ENCODE measurements at regions not wholly inside any gene's neighbourhood (a gene's known extent, or its start where the extent isn't known, plus 50 kb on each side); places are given as distances from the start of the nearest gene placed in this dataset.

GRCh38 chr10:131512852-131513251 is 201.3 kb upstream of the TCERG1L start:
- no peak for DNase-seq (ENCODE audit: low spot score in 2 of 2)
- no peak overlapping the region for H3K4me3 ChIP-seq (ENCODE audit: low read depth, poor library complexity, severe bottlenecking)
- no peak for TF ChIP-seq CTCF (IDR thresholded peaks at IDR 0.05)
- intact Hi-C loops (cut with DNase I; ENCODE audit: low total_unique reads), result no loop called here
- WGBS, 2 donors, result 88 to 92% methylated on average over 7 of the region's 7 CpGs

GRCh38 chr10:131513445-131513844 is 201.9 kb upstream of the TCERG1L start:
- no peak overlapping the region for H3K4me3 ChIP-seq (ENCODE audit: low read depth, poor library complexity, severe bottlenecking)
- no peak for DNase-seq (ENCODE audit: low spot score in 2 of 2)
- no peak for TF ChIP-seq CTCF (IDR thresholded peaks at IDR 0.05)
- TF ChIP-seq POLR2A (IDR thresholded peaks at IDR 0.05), result no peak
- 63 to 69% methylated on average over 4 of the region's 4 CpGs for WGBS, 2 donors
- intact Hi-C loops (cut with DNase I; ENCODE audit: low total_unique reads), result no loop called here

- 59 to 64% methylated on average over 8 of the region's 8 CpGs for WGBS, 2 donors
- DNase-seq (ENCODE audit: low spot score in 2 of 2), result no peak
- no peak overlapping the region for H3K4me3 ChIP-seq (ENCODE audit: low read depth, poor library complexity, severe bottlenecking)
- TF ChIP-seq CTCF (IDR thresholded peaks at IDR 0.05), result no peak
- TF ChIP-seq POLR2A (IDR thresholded peaks at IDR 0.05), result no peak
- intact Hi-C loops (cut with DNase I; ENCODE audit: low total_unique reads), result no loop called here
Measured at GRCh38 chr10:131513901-131514300, 202.4 kb upstream of the TCERG1L start.

GRCh38 chr10:131514454-131514853 is 202.9 kb upstream of the TCERG1L start:
- intact Hi-C loops (cut with DNase I; ENCODE audit: low total_unique reads), result no loop called here

GRCh38 chr10:131516285-131516684 is 204.8 kb upstream of the TCERG1L start:
- no peak overlapping the region for H3K4me3 ChIP-seq (ENCODE audit: low read depth, poor library complexity, severe bottlenecking)
- no peak for TF ChIP-seq CTCF (IDR thresholded peaks at IDR 0.05)
- no peak for TF ChIP-seq POLR2A (IDR thresholded peaks at IDR 0.05)
- WGBS, 2 donors, result 85 to 91% methylated on average over 12 of the region's 12 CpGs
- no peak for DNase-seq (ENCODE audit: low spot score in 2 of 2)
- intact Hi-C loops (cut with DNase I; ENCODE audit: low total_unique reads), result no loop called here

More at GRCh38 chr10:131514454-131514853, 202.9 kb upstream of the TCERG1L start:
- WGBS, 2 donors, result 48 to 53% methylated on average over 12 of the region's 12 CpGs
- DNase-seq (ENCODE audit: low spot score in 2 of 2), result no peak
- TF ChIP-seq CTCF (IDR thresholded peaks at IDR 0.05), result no peak
- H3K4me3 ChIP-seq (ENCODE audit: low read depth, poor library complexity, severe bottlenecking), result no peak overlapping the region

- intact Hi-C loops (cut with DNase I; ENCODE audit: low total_unique reads), result no loop called here
Measured at GRCh38 chr10:131517781-131518180, 206.3 kb upstream of the TCERG1L start.

More at GRCh38 chr10:131517781-131518180, 206.3 kb upstream of the TCERG1L start:
- WGBS, 2 donors, result 87 to 90% methylated on average over 17 of the region's 17 CpGs
- no peak for DNase-seq (ENCODE audit: low spot score in 2 of 2)
- TF ChIP-seq POLR2A (IDR thresholded peaks at IDR 0.05), result no peak
- TF ChIP-seq CTCF (IDR thresholded peaks at IDR 0.05), result no peak
- H3K4me3 ChIP-seq (ENCODE audit: low read depth, poor library complexity, severe bottlenecking), result no peak overlapping the region
